ENCODE measurements at regions not wholly inside any gene's neighbourhood (a gene's known extent, or its start where the extent isn't known, plus 50 kb on each side); places are given as distances from the start of the nearest gene placed in this dataset.

DNA sequence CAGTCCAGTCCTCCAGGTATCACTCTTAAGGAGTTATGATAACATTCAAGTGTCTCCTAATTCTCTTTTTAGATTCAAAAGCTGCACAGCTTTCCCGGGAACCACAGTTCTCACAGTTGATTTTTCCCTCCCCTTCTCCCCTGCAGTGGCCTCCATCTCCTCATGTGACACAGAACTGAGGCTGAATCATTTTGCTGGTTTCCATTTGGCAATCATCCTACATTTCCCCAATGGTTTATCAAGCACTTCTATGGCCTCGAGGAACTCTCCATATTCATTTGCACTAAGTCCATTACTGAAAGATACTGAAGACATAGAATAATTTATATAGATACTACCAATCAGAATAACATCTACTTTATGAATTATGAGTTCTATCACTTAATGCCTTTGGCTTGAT lies 484.9 kb downstream of the GPAM start:
- no peak for DNase-seq (ENCODE audit: low read depth in 1 of 2, low spot score in 2 of 2)
- no peak overlapping the region for H3K18ac ChIP-seq (ENCODE audit: extremely low read depth, low read length)
- no peak overlapping the region for H2BK120ac ChIP-seq (replicated peaks; ENCODE audit: low read depth, low read length)
- no peak overlapping the region for H3K14ac ChIP-seq (ENCODE audit: insufficient read length)
- no peaks in the 10 kb centered on the region for H3K36me3 ChIP-seq (ENCODE audit: control insufficient read depth in 2 of 4, insufficient read depth in 4 of 4, low read length in 3 of 4)
- H4K20me1 ChIP-seq (replicated peaks in 1 of 2; ENCODE audit: control insufficient read depth in 1 of 2, insufficient read depth in 2 of 2, low read length in 2 of 2), result no peaks in the 10 kb centered on the region
- H4K8ac ChIP-seq (ENCODE audit: extremely low read depth, insufficient read depth, low read length), result no peak overlapping the region
- no peak overlapping the region for H4K91ac ChIP-seq (replicated peaks; ENCODE audit: insufficient read length, low read length)
- ChIA-PET POLR2A (ENCODE audit: partially characterized antibody) (no interaction called here), CTCF (ENCODE audit: partially characterized antibody) (interaction anchor here (1.5 kb wide), 1 partner anchor 10 kb away, joined by 3 read pairs; no protein-coding TSS in a partner anchor)
- no peak overlapping the region for H2AK5ac ChIP-seq (ENCODE audit: low read depth, low read length)
- H3K79me1 ChIP-seq (ENCODE audit: low read depth, low read length), result no peaks in the 10 kb centered on the region
- H3K9me3 ChIP-seq (ENCODE audit: insufficient read depth in 2 of 2, low read depth in 1 of 2, low read length in 1 of 2), result no peaks in the 10 kb centered on the region
- no peak overlapping the region for H3K4me3 ChIP-seq (ENCODE audit: extremely low read depth in 1 of 4, insufficient read depth in 2 of 4, low read depth in 3 of 4, low read length in 4 of 4)
- no peak overlapping the region for H3K4ac ChIP-seq (replicated peaks; ENCODE audit: insufficient read length, low read depth, low read length)
- H3K4me2 ChIP-seq (ENCODE audit: insufficient read depth in 1 of 2, low read depth in 2 of 2, low read length in 2 of 2), result no peak overlapping the region
- no peaks in the 10 kb centered on the region for H3K79me2 ChIP-seq (ENCODE audit: control insufficient read depth in 1 of 2, insufficient read depth in 2 of 2, low read length in 2 of 2)
- no peaks in the 10 kb centered on the region for H3K27me3 ChIP-seq (replicated peaks in 1 of 4; ENCODE audit: control insufficient read depth in 3 of 4, extremely low read depth in 1 of 4, insufficient read depth in 3 of 4, low read length in 3 of 4)
- no peak overlapping the region for H3K56ac ChIP-seq (replicated peaks; ENCODE audit: insufficient read length, low read depth, low read length)
- H3K9ac ChIP-seq (replicated peaks in 1 of 4; ENCODE audit: extremely low read depth in 1 of 4, low read depth in 3 of 4, low read length in 3 of 4), result no peak overlapping the region
- H2BK12ac ChIP-seq (ENCODE audit: low read depth, low read length), result no peak overlapping the region
- no peak overlapping the region for H4K5ac ChIP-seq (ENCODE audit: insufficient read length, low read depth, low read length)
- no peak overlapping the region for H2BK5ac ChIP-seq (ENCODE audit: low read depth, low read length)
- H2AFZ ChIP-seq (ENCODE audit: low read length), result no peak overlapping the region
- no peak overlapping the region for H3K27ac ChIP-seq (ENCODE audit: low read depth, low read length)
- no peak overlapping the region for H3K23ac ChIP-seq (ENCODE audit: insufficient read length)
- no peak for FAIRE-seq
- WGBS, 2 experiments (ENCODE audit: extremely low coverage in 1 of 2, insufficient coverage in 1 of 2, insufficient read length in 1 of 2, insufficient replicate concordance in 2 of 2, low coverage in 1 of 2, low lambda C conversion rate in 2 of 2, missing lambda C conversion rate in 1 of 2), result 95% methylated on average over 2 of the region's 2 CpGs; no CpG with 5 or more reads in 1 of the 2 experiments
- H3K4me1 ChIP-seq (replicated peaks in 1 of 4; ENCODE audit: control insufficient read depth in 3 of 4, insufficient read depth in 4 of 4, low read length in 3 of 4), result no peaks in the 10 kb centered on the region
- H2BK20ac ChIP-seq (ENCODE audit: low read length), result no peak overlapping the region
- H2BK15ac ChIP-seq (ENCODE audit: low read length), result no peak overlapping the region
- H3K23me2 ChIP-seq (ENCODE audit: low read depth, low read length), result no peaks in the 10 kb centered on the region
- TF ChIP-seq, protein P1, sequence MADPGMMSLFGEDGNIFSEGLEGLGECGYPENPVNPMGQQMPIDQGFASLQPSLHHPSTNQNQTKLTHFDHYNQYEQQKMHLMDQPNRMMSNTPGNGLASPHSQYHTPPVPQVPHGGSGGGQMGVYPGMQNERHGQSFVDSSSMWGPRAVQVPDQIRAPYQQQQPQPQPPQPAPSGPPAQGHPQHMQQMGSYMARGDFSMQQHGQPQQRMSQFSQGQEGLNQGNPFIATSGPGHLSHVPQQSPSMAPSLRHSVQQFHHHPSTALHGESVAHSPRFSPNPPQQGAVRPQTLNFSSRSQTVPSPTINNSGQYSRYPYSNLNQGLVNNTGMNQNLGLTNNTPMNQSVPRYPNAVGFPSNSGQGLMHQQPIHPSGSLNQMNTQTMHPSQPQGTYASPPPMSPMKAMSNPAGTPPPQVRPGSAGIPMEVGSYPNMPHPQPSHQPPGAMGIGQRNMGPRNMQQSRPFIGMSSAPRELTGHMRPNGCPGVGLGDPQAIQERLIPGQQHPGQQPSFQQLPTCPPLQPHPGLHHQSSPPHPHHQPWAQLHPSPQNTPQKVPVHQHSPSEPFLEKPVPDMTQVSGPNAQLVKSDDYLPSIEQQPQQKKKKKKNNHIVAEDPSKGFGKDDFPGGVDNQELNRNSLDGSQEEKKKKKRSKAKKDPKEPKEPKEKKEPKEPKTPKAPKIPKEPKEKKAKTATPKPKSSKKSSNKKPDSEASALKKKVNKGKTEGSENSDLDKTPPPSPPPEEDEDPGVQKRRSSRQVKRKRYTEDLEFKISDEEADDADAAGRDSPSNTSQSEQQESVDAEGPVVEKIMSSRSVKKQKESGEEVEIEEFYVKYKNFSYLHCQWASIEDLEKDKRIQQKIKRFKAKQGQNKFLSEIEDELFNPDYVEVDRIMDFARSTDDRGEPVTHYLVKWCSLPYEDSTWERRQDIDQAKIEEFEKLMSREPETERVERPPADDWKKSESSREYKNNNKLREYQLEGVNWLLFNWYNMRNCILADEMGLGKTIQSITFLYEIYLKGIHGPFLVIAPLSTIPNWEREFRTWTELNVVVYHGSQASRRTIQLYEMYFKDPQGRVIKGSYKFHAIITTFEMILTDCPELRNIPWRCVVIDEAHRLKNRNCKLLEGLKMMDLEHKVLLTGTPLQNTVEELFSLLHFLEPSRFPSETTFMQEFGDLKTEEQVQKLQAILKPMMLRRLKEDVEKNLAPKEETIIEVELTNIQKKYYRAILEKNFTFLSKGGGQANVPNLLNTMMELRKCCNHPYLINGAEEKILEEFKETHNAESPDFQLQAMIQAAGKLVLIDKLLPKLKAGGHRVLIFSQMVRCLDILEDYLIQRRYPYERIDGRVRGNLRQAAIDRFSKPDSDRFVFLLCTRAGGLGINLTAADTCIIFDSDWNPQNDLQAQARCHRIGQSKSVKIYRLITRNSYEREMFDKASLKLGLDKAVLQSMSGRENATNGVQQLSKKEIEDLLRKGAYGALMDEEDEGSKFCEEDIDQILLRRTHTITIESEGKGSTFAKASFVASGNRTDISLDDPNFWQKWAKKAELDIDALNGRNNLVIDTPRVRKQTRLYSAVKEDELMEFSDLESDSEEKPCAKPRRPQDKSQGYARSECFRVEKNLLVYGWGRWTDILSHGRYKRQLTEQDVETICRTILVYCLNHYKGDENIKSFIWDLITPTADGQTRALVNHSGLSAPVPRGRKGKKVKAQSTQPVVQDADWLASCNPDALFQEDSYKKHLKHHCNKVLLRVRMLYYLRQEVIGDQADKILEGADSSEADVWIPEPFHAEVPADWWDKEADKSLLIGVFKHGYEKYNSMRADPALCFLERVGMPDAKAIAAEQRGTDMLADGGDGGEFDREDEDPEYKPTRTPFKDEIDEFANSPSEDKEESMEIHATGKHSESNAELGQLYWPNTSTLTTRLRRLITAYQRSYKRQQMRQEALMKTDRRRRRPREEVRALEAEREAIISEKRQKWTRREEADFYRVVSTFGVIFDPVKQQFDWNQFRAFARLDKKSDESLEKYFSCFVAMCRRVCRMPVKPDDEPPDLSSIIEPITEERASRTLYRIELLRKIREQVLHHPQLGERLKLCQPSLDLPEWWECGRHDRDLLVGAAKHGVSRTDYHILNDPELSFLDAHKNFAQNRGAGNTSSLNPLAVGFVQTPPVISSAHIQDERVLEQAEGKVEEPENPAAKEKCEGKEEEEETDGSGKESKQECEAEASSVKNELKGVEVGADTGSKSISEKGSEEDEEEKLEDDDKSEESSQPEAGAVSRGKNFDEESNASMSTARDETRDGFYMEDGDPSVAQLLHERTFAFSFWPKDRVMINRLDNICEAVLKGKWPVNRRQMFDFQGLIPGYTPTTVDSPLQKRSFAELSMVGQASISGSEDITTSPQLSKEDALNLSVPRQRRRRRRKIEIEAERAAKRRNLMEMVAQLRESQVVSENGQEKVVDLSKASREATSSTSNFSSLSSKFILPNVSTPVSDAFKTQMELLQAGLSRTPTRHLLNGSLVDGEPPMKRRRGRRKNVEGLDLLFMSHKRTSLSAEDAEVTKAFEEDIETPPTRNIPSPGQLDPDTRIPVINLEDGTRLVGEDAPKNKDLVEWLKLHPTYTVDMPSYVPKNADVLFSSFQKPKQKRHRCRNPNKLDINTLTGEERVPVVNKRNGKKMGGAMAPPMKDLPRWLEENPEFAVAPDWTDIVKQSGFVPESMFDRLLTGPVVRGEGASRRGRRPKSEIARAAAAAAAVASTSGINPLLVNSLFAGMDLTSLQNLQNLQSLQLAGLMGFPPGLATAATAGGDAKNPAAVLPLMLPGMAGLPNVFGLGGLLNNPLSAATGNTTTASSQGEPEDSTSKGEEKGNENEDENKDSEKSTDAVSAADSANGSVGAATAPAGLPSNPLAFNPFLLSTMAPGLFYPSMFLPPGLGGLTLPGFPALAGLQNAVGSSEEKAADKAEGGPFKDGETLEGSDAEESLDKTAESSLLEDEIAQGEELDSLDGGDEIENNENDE (IDR thresholded peaks at IDR 0.05; ENCODE audit: insufficient replicate concordance, low read length), result no peak

Data from H1 (cell line).